OCI-LY3 (cell line): ENCODE measurements at regions not wholly inside any gene's neighbourhood (a gene's known extent, or its start where the extent isn't known, plus 50 kb on each side); places are given as distances from the start of the nearest gene placed in this dataset.
"Not testable (repeated sequence)": the region's sequence is repeated elsewhere in the genome, so short reads cannot be mapped to it uniquely, and the experiment has no call there.

Experiments used
- EZH2phosphoT487 ChIP-seq: fragments of 200-600 bp; shearing (Covaris generic); IDR thresholded peaks from 2 replicates; pipeline ENCODE4 v1.6.1; 2018; ENCODE audit warnings: antibody characterized with exemption, mixed run types, low read depth
- TF ChIP-seq, protein P1 (sequence below): fragments of 200-600, 300-600 bp; sonication (generic); IDR thresholded peaks from 2 replicates; pipeline ENCODE4 v1.5.1; 2014; ENCODE audit warnings: antibody characterized with exemption, low read length, low read depth

GRCh38 chr9:26613851-26614350 lies 278.7 kb downstream of the CAAP1 start:
- not testable (repeated sequence) for TF ChIP-seq EZH2phosphoT487
- TF ChIP-seq, protein P1, sequence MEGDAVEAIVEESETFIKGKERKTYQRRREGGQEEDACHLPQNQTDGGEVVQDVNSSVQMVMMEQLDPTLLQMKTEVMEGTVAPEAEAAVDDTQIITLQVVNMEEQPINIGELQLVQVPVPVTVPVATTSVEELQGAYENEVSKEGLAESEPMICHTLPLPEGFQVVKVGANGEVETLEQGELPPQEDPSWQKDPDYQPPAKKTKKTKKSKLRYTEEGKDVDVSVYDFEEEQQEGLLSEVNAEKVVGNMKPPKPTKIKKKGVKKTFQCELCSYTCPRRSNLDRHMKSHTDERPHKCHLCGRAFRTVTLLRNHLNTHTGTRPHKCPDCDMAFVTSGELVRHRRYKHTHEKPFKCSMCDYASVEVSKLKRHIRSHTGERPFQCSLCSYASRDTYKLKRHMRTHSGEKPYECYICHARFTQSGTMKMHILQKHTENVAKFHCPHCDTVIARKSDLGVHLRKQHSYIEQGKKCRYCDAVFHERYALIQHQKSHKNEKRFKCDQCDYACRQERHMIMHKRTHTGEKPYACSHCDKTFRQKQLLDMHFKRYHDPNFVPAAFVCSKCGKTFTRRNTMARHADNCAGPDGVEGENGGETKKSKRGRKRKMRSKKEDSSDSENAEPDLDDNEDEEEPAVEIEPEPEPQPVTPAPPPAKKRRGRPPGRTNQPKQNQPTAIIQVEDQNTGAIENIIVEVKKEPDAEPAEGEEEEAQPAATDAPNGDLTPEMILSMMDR, result peak; percentile 21
